H1 (cell line): ENCODE measurements at regions not wholly inside any gene's neighbourhood (a gene's known extent, or its start where the extent isn't known, plus 50 kb on each side); places are given as distances from the start of the nearest gene placed in this dataset.

ENCODE experiments used
- ATF2 ChIP-seq: IDR thresholded peaks from 2 replicates; pipeline ENCODE4 v1.6.1; 2012; ENCODE audit warnings: low read length, inconsistent platforms
- ATF3 ChIP-seq: IDR thresholded peaks from 2 replicates; pipeline ENCODE4 v1.6.1; 2011; ENCODE audit warnings: low read depth, mild to moderate bottlenecking, low read length; ENCODE audit not compliant: insufficient read depth
- CBX5 ChIP-seq: fragments of 300-800, 300-1000 bp; sonication (generic); IDR thresholded peaks from 2 replicates; pipeline ENCODE4 v1.7.1; 2016; ENCODE audit warnings: antibody characterized with exemption, low read length, low read depth
- CHD7 ChIP-seq: fragments of 300-600 bp; sonication (generic); IDR thresholded peaks from 2 replicates; pipeline ENCODE4 v1.7.1; 2012; ENCODE audit warnings: low read length, moderate library complexity, mild to moderate bottlenecking, inconsistent platforms; ENCODE audit not compliant: insufficient replicate concordance
- RAD21 ChIP-seq, 2 experiments: IDR thresholded peaks in 1 of 2; conservative IDR thresholded peaks in 1 of 2; 2 replicates each; pipeline ENCODE4 v1.6.1; 2011; ENCODE audit warnings: low read depth in 2 of 2, low read length in 2 of 2, improper control_type of control experiment in 1 of 2, inconsistent platforms in 1 of 2, mild to moderate bottlenecking in 1 of 2, moderate library complexity in 1 of 2
- SRF ChIP-seq: IDR thresholded peaks from 2 replicates; pipeline ENCODE4 v1.6.1; 2011; ENCODE audit warnings: mild to moderate bottlenecking, low read depth, low read length, moderate library complexity
- TAF1 ChIP-seq: IDR thresholded peaks from 2 replicates; pipeline ENCODE4 v1.6.1; 2011; ENCODE audit warnings: mild to moderate bottlenecking, low read depth, low read length
- TEAD4 ChIP-seq: IDR thresholded peaks from 2 replicates; pipeline ENCODE4 v1.6.1; 2012; ENCODE audit warnings: low read depth, low read length, inconsistent platforms, mixed read lengths

GRCh38 chr6:50924758-50925157 is 106.1 kb downstream of the TFAP2B start (continued):
- no peak for TF ChIP-seq CHD7
- no peak for TF ChIP-seq CBX5
- no peak for TF ChIP-seq TAF1
- TF ChIP-seq RAD21 (IDR thresholded peaks at IDR 0.05 in 1 of 2, conservative IDR thresholded peaks at IDR 0.05 in 1 of 2; ENCODE audit: low read depth in 2 of 2, low read length in 2 of 2) = no peak
- no peak for TF ChIP-seq SRF
- no peak for TF ChIP-seq ATF2
- TF ChIP-seq ATF3 = no peak
- TF ChIP-seq TEAD4 = no peak
- TF ChIP-seq, all 59 proteins: peak for 0
